A549 (cell line): ENCODE measurements at regions not wholly inside any gene's neighbourhood (a gene's known extent, or its start where the extent isn't known, plus 50 kb on each side); places are given as distances from the start of the nearest gene placed in this dataset.

Experiments used
- ATAC-seq, 2 experiments: fragments of 200-7000 bp in 1 of 2; fragments of >200 bp in 1 of 2; cut with Nextera tagmentation in 1 of 2; cut with Tn5 transposase in 1 of 2; 3 replicates each; pipeline versions ENCODE4 v1.8.0 to v1.9.1; 2018 to 2020; ENCODE audit warnings: mild to moderate bottlenecking in 1 of 2, moderate library complexity in 1 of 2
- CTCF ChIA-PET: fragments of 300-600 bp; sonication (Branson Sonifier 250); formaldehyde crosslinking; extraction: SDS; loops from one replicate; lab custom pipeline; 2021; ENCODE audit warnings: antibody characterized with exemption, inconsistent platforms; lab: Yijun Ruan, JAX
- POLR2A ChIA-PET: fragments of 350-600 bp; formaldehyde crosslinking; extraction: SDS; loops from one replicate; lab custom pipeline; 2021; ENCODE audit warnings: antibody characterized with exemption, inconsistent platforms; lab: Yijun Ruan, JAX
- DNase-seq, 2 experiments: peaks; one replicate each; pipeline versions ENCODE4 v3.0.0 to v3.0.0-alpha.2; 2011 to 2016; ENCODE audit warnings: low read depth in 1 of 2, low spot score in 1 of 2
- FAIRE-seq: peaks from 2 replicates; lab custom pipeline; 2011; peaks lifted over from hg19 to GRCh38; lab: Jason Lieb, UNC
- H3K27ac ChIP-seq, 2 experiments: fragments of >200 bp; sonication (Bioruptor Twin); formaldehyde crosslinking; 3 replicates each; pipeline ENCODE4 v1.5.1; 2016 to 2017
- H3K4me1 ChIP-seq: fragments of >200 bp; sonication (Bioruptor Twin); formaldehyde crosslinking; 3 replicates; pipeline ENCODE4 v1.6.1; 2016
- H3K4me2 ChIP-seq: fragments of >200 bp; sonication (Bioruptor Twin); formaldehyde crosslinking; 3 replicates; pipeline ENCODE4 v1.6.1; 2016
- H3K4me3 ChIP-seq: fragments of >200 bp; sonication (Bioruptor Twin); formaldehyde crosslinking; 3 replicates; pipeline ENCODE4 v1.5.1; 2016
- H3K9me3 ChIP-seq: fragments of >200 bp; sonication (Bioruptor Twin); formaldehyde crosslinking; 3 replicates; pipeline ENCODE4 v1.6.1; 2016
- CEBPB ChIP-seq, 2 experiments: fragments of >200 bp in 1 of 2; sonication (Bioruptor Twin) in 1 of 2; formaldehyde crosslinking in 1 of 2; IDR thresholded peaks; 2 replicates each; pipeline ENCODE4 v1.6.1; 2012 to 2016
- CHD4 ChIP-seq: fragments of 200-600 bp; sonication (generic); IDR thresholded peaks from 2 replicates; pipeline ENCODE4 v1.6.1; 2016; ENCODE audit warnings: antibody characterized with exemption, mild to moderate bottlenecking, borderline replicate concordance
- EHMT2 ChIP-seq: fragments of 200-600 bp; sonication (generic); IDR thresholded peaks from 2 replicates; pipeline ENCODE4 v1.6.1; 2016; ENCODE audit warnings: antibody characterized with exemption, low read depth, mild to moderate bottlenecking, moderate library complexity
- ESRRA ChIP-seq: fragments of 150-350 bp; IDR thresholded peaks from 2 replicates; pipeline ENCODE4 v1.6.1; 2014; ENCODE audit warnings: mild to moderate bottlenecking, low read length, borderline replicate concordance
- FOSB ChIP-seq: fragments of 250-450 bp; sonication (Bioruptor Pico); IDR thresholded peaks from 2 replicates; pipeline ENCODE4 v1.5.0; 2020; ENCODE audit warnings: mild to moderate bottlenecking, moderate library complexity
- FOSL2 ChIP-seq, 2 experiments: fragments of 450-650 bp in 1 of 2; fragments of >200 bp in 1 of 2; sonication (Bioruptor Twin) in 1 of 2; formaldehyde crosslinking; IDR thresholded peaks; 2 replicates each; pipeline versions ENCODE4 v1.5.0 to v1.6.1; 2016 to 2020; ENCODE audit warnings: mild to moderate bottlenecking in 1 of 2, moderate library complexity in 1 of 2
- HDAC2 ChIP-seq: fragments of 200-600 bp; sonication (generic); IDR thresholded peaks from 2 replicates; pipeline ENCODE4 v1.6.1; 2016
- HOXB13 ChIP-seq: fragments of 250-450 bp; sonication (Bioruptor Pico); IDR thresholded peaks from 2 replicates; pipeline ENCODE4 v1.5.0; 2020; ENCODE audit warnings: low read depth, mild to moderate bottlenecking, moderate library complexity
- JUN ChIP-seq, 2 experiments: fragments of >200 bp; sonication (Bioruptor Twin); formaldehyde crosslinking; IDR thresholded peaks; 2 replicates in 1 of 2; 3 replicates in 1 of 2; pipeline ENCODE4 v1.6.1; 2016 to 2017
- JUNB ChIP-seq: fragments of >200 bp; sonication (Bioruptor Twin); formaldehyde crosslinking; IDR thresholded peaks from 2 replicates; pipeline ENCODE4 v1.6.1; 2016
- KDM1A ChIP-seq: fragments of 200-600 bp; sonication (generic); IDR thresholded peaks from 2 replicates; pipeline ENCODE4 v1.6.1; 2016; ENCODE audit warnings: low read depth, mild to moderate bottlenecking
- KDM5A ChIP-seq: fragments of 200-600 bp; sonication (generic); IDR thresholded peaks from 2 replicates; pipeline ENCODE4 v1.6.1; 2016; ENCODE audit warnings: antibody characterized with exemption, mild to moderate bottlenecking
- MAFK ChIP-seq: fragments of 450-650 bp; IDR thresholded peaks from 2 replicates; pipeline ENCODE4 v1.6.1; 2014; ENCODE audit not compliant: partially characterized antibody
- MAZ ChIP-seq: fragments of 150-350 bp; IDR thresholded peaks from 2 replicates; pipeline ENCODE4 v1.6.1; 2014; ENCODE audit warnings: antibody characterized with exemption, low read depth, low read length, borderline replicate concordance
- NFE2L2 ChIP-seq: fragments of 150-350 bp; conservative IDR thresholded peaks from 2 replicates; pipeline ENCODE4 v1.6.1; 2014; ENCODE audit warnings: low read length
- NPAS2 ChIP-seq: fragments of 250-450 bp; sonication (Bioruptor Pico); IDR thresholded peaks from 2 replicates; pipeline ENCODE4 v1.8.0; 2022; ENCODE audit warnings: mild to moderate bottlenecking, moderate library complexity, borderline replicate concordance
- NR3C1 ChIP-seq: fragments of >200 bp; sonication (Bioruptor Twin); formaldehyde crosslinking; IDR thresholded peaks from 3 replicates; pipeline ENCODE4 v1.6.1; 2017
- PHF8 ChIP-seq: fragments of 200-600 bp; sonication (generic); IDR thresholded peaks from 2 replicates; pipeline ENCODE4 v1.6.1; 2016; ENCODE audit warnings: low read depth, mild to moderate bottlenecking, antibody characterized with exemption, moderate library complexity, borderline replicate concordance
- POLR2A ChIP-seq: IDR thresholded peaks from 2 replicates; pipeline ENCODE4 v1.6.1; 2012; ENCODE audit warnings: mild to moderate bottlenecking, low read length
- POLR2AphosphoS2 ChIP-seq: conservative IDR thresholded peaks from 2 replicates; pipeline ENCODE4 v1.6.1; 2012; ENCODE audit warnings: low read length, improper control_type of control experiment, inconsistent platforms
- RARB ChIP-seq: fragments of 250-450 bp; sonication (Bioruptor Pico); IDR thresholded peaks from 2 replicates; pipeline ENCODE4 v1.8.0; 2021; ENCODE audit warnings: mild to moderate bottlenecking, moderate library complexity
- RFX5 ChIP-seq: fragments of 450-650 bp; IDR thresholded peaks from 2 replicates; pipeline ENCODE4 v1.7.1; 2014; ENCODE audit warnings: antibody characterized with exemption, mild to moderate bottlenecking, moderate library complexity
- SREBF2 ChIP-seq: fragments of 450-650 bp; IDR thresholded peaks from 2 replicates; pipeline ENCODE4 v1.6.1; 2014; ENCODE audit warnings: mild to moderate bottlenecking, moderate library complexity
- TP53 ChIP-seq: fragments of 250-450 bp; sonication (Bioruptor Pico); IDR thresholded peaks from 2 replicates; pipeline ENCODE4 v1.5.0; 2021; ENCODE audit warnings: mild to moderate bottlenecking, moderate library complexity
- ZC3H11A ChIP-seq: fragments of 450-650 bp; IDR thresholded peaks from 2 replicates; pipeline ENCODE4 v1.6.1; 2014; ENCODE audit warnings: antibody characterized with exemption, mild to moderate bottlenecking
- ZSCAN20 ChIP-seq: fragments of 250-450 bp; sonication (Bioruptor Pico); IDR thresholded peaks from 2 replicates; pipeline ENCODE4 v1.8.0; 2022; ENCODE audit warnings: mild to moderate bottlenecking, moderate library complexity
- WGBS: methylation state at CpG from one replicate; pipeline ENCODE4 v1.1.6; 2017; ENCODE audit errors: missing lambda C conversion rate; 5-methylcytosine and 5-hydroxymethylcytosine counted together
- TF ChIP-seq, protein P1 (sequence below): fragments of 250-450 bp; sonication (Bioruptor Pico); IDR thresholded peaks from 2 replicates; pipeline ENCODE4 v1.5.0; 2021; ENCODE audit warnings: mild to moderate bottlenecking, moderate library complexity, borderline replicate concordance
- TF ChIP-seq, protein P2 (sequence below): fragments of 150-350 bp; IDR thresholded peaks from 2 replicates; pipeline ENCODE4 v1.6.1; 2014; ENCODE audit warnings: low read depth, mild to moderate bottlenecking, low read length
- TF ChIP-seq, protein P3 (sequence below): IDR thresholded peaks from 2 replicates; pipeline ENCODE4 v1.6.1; 2012
- TF ChIP-seq, protein P4 (sequence below): fragments of >200 bp; sonication (Bioruptor Twin); formaldehyde crosslinking; IDR thresholded peaks from 2 replicates; pipeline ENCODE4 v1.6.1; 2016

DNA sequence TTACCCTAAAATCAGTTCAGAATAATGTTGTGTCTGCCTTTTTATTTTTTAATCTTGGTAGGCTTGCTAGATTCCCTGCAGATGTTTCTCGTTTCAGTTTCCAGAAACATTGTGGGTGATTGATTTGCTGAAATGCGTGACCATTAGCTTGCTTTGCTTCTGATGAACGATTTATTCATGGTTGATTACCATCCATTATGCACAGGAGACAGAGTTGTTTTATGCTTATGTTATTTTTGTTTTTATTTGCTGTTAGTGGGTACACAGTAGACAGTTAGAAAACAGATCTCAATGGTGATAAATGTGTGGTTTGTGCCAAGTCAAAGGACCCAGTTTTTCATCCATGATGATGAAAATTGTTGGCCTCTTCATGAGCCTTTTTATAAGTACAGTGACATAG is 455.6 kb upstream of the BOD1L1 start:
- 63% methylated on average over 3 of the region's 3 CpGs for WGBS
- Histone ChIP-seq H3K4me2 (no peak overlapping the region), H3K4me1 (no peaks in the 10 kb centered on the region), H3K4me3 (no peak overlapping the region), H3K27ac (no peak overlapping the region), H3K9me3 (no peaks in the 10 kb centered on the region)
- CTCF ChIA-PET, result no interaction called here
- POLR2A ChIA-PET, result no interaction called here
- no peak for TF ChIP-seq ESRRA
- TF ChIP-seq, protein P1, sequence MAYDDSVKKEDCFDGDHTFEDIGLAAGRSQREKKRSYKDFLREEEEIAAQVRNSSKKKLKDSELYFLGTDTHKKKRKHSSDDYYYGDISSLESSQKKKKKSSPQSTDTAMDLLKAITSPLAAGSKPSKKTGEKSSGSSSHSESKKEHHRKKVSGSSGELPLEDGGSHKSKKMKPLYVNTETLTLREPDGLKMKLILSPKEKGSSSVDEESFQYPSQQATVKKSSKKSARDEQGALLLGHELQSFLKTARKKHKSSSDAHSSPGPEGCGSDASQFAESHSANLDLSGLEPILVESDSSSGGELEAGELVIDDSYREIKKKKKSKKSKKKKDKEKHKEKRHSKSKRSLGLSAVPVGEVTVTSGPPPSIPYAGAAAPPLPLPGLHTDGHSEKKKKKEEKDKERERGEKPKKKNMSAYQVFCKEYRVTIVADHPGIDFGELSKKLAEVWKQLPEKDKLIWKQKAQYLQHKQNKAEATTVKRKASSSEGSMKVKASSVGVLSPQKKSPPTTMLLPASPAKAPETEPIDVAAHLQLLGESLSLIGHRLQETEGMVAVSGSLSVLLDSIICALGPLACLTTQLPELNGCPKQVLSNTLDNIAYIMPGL (CRISPR knock-in tag), result no peak
- no peak for TF ChIP-seq CEBPB (IDR thresholded peaks at IDR 0.05)
- TF ChIP-seq NPAS2 (CRISPR knock-in tag), result no peak
- no peak for TF ChIP-seq MAFK
- TF ChIP-seq KDM5A, result no peak
- TF ChIP-seq JUN (IDR thresholded peaks at IDR 0.05), result no peak
- TF ChIP-seq FOSL2 (IDR thresholded peaks at IDR 0.05), result no peak
- no peak for TF ChIP-seq FOSL2 (CRISPR knock-in tag; IDR thresholded peaks at IDR 0.05)
- TF ChIP-seq FOSB (CRISPR knock-in tag), result no peak
- TF ChIP-seq EHMT2, result no peak
- no peak for TF ChIP-seq HDAC2
- no peak for TF ChIP-seq NR3C1
- no peak for TF ChIP-seq POLR2AphosphoS2
- TF ChIP-seq KDM1A, result no peak
- TF ChIP-seq POLR2A, result no peak
- TF ChIP-seq NFE2L2, result no peak
- no peak for TF ChIP-seq JUNB
- no peak for TF ChIP-seq PHF8
- DNase-seq, result no peak
- no peak for FAIRE-seq
- no peak for ATAC-seq

DNA sequence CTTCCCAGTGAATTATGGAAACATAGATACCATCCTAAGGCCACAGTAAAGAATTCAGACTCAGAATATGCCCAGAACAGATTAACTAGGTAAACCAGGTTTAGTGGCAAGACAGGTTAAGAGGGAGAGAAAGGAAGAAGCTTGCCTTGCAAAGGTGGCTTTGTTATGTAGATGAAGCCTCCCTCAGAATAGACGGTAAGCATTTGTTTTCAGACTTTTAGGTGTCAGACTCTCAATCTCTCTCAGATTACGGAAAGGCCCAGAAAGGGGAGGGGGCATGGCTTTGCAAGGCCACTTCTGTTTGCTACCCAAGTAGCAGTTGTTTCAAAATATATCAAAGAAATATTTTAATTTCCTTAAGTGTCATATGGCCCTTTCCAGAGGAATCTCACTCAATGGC is 457.1 kb upstream of the BOD1L1 start:
- TF ChIP-seq HDAC2, result no peak
- no peak for TF ChIP-seq MAZ
- TF ChIP-seq, protein P2, sequence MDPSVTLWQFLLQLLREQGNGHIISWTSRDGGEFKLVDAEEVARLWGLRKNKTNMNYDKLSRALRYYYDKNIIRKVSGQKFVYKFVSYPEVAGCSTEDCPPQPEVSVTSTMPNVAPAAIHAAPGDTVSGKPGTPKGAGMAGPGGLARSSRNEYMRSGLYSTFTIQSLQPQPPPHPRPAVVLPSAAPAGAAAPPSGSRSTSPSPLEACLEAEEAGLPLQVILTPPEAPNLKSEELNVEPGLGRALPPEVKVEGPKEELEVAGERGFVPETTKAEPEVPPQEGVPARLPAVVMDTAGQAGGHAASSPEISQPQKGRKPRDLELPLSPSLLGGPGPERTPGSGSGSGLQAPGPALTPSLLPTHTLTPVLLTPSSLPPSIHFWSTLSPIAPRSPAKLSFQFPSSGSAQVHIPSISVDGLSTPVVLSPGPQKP, result no peak
- no peak for TF ChIP-seq CHD4
- no peak for TF ChIP-seq ZSCAN20 (CRISPR knock-in tag)
- TF ChIP-seq, protein P3, sequence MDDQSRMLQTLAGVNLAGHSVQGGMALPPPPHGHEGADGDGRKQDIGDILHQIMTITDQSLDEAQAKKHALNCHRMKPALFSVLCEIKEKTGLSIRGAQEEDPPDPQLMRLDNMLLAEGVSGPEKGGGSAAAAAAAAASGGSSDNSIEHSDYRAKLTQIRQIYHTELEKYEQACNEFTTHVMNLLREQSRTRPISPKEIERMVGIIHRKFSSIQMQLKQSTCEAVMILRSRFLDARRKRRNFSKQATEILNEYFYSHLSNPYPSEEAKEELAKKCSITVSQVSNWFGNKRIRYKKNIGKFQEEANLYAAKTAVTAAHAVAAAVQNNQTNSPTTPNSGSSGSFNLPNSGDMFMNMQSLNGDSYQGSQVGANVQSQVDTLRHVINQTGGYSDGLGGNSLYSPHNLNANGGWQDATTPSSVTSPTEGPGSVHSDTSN, result no peak
- TF ChIP-seq, protein P4, sequence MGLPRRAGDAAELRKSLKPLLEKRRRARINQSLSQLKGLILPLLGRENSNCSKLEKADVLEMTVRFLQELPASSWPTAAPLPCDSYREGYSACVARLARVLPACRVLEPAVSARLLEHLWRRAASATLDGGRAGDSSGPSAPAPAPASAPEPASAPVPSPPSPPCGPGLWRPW, result no peak
- TF ChIP-seq ZC3H11A, result no peak
- no peak for TF ChIP-seq HOXB13 (CRISPR knock-in tag)
- no peak for TF ChIP-seq TP53 (CRISPR knock-in tag)
- TF ChIP-seq RFX5, result no peak
- TF ChIP-seq SREBF2, result no peak
- no peak for TF ChIP-seq RARB (CRISPR knock-in tag)
- TF ChIP-seq, all 56 proteins: peak for 0
- ChIA-PET POLR2A (no interaction called here), CTCF (no interaction called here)
- no peak overlapping the region for H3K4me2 ChIP-seq
- no peak overlapping the region for H3K4me3 ChIP-seq
- no peaks in the 10 kb centered on the region for H3K9me3 ChIP-seq
- DNase-seq (no peak), ATAC-seq (no peak), FAIRE-seq (no peak)
- H3K4me1 ChIP-seq, result no peaks in the 10 kb centered on the region
- WGBS, result 83% methylated on average over 2 of the region's 2 CpGs
- no peak overlapping the region for H3K27ac ChIP-seq
